ENCODE measurements at regions not wholly inside any gene's neighbourhood (a gene's known extent, or its start where the extent isn't known, plus 50 kb on each side); places are given as distances from the start of the nearest gene placed in this dataset.

GRCh38 chr13:53143757-53144339, 115.2 kb downstream of the OLFM4 start:
- no peak for DNase-seq (ENCODE audit: low read depth in 2 of 3, low spot score in 2 of 3)

GRCh38 chr13:53144826-53145225, 116.2 kb downstream of the OLFM4 start:
- DNase-seq (ENCODE audit: low read depth in 2 of 3, low spot score in 2 of 3): no peak

- DNase-seq (ENCODE audit: low read depth in 2 of 3, low spot score in 2 of 3): no peak
Measured at GRCh38 chr13:53150568-53150967, 122.0 kb downstream of the OLFM4 start.

- peak in 2 of 3 donors; percentile 73 to 86 for DNase-seq (ENCODE audit: low read depth in 2 of 3, low spot score in 2 of 3)
Measured at GRCh38 chr13:53151336-53152056, 122.9 kb downstream of the OLFM4 start.

- DNase-seq (ENCODE audit: low read depth in 2 of 3, low spot score in 2 of 3): no peak
Measured at GRCh38 chr13:53152057-53152421, 123.4 kb downstream of the OLFM4 start.

GRCh38 chr13:53158201-53158600, 129.6 kb downstream of the OLFM4 start:
- DNase-seq (ENCODE audit: low read depth in 2 of 3, low spot score in 2 of 3): no peak

- no peak for DNase-seq (ENCODE audit: low read depth in 2 of 3, low spot score in 2 of 3)
Measured at GRCh38 chr13:53159431-53159830, 130.8 kb downstream of the OLFM4 start.

GRCh38 chr13:53160211-53160610, 131.6 kb downstream of the OLFM4 start:
- no peak for DNase-seq (ENCODE audit: low read depth in 2 of 3, low spot score in 2 of 3)

- DNase-seq (ENCODE audit: low read depth in 2 of 3, low spot score in 2 of 3): no peak
Measured at GRCh38 chr13:53161251-53161650, 132.6 kb downstream of the OLFM4 start.

- no peak for DNase-seq (ENCODE audit: low read depth in 2 of 3, low spot score in 2 of 3)
Measured at GRCh38 chr13:53165261-53165660, 136.6 kb downstream of the OLFM4 start.

GRCh38 chr13:53167561-53167960, 138.9 kb downstream of the OLFM4 start:
- DNase-seq (ENCODE audit: low read depth in 2 of 3, low spot score in 2 of 3): no peak

GRCh38 chr13:53170910-53171309, 142.3 kb downstream of the OLFM4 start:
- no peak for DNase-seq (ENCODE audit: low read depth in 2 of 3, low spot score in 2 of 3)

GRCh38 chr13:53174545-53174944, 145.9 kb downstream of the OLFM4 start:
- no peak for DNase-seq (ENCODE audit: low read depth in 2 of 3, low spot score in 2 of 3)

GRCh38 chr13:53180684-53181083, 152.1 kb downstream of the OLFM4 start:
- no peak for DNase-seq (ENCODE audit: low read depth in 2 of 3, low spot score in 2 of 3)

GRCh38 chr13:53182724-53183123, 154.1 kb downstream of the OLFM4 start:
- no peak for DNase-seq (ENCODE audit: low read depth in 2 of 3, low spot score in 2 of 3)

GRCh38 chr13:53188120-53188519, 159.5 kb downstream of the OLFM4 start:
- no peak for DNase-seq (ENCODE audit: low read depth in 2 of 3, low spot score in 2 of 3)

GRCh38 chr13:53189162-53189561, 160.5 kb downstream of the OLFM4 start:
- no peak for DNase-seq (ENCODE audit: low read depth in 2 of 3, low spot score in 2 of 3)

- no peak for DNase-seq (ENCODE audit: low read depth in 2 of 3, low spot score in 2 of 3)
Measured at GRCh38 chr13:53191091-53191490, 162.5 kb downstream of the OLFM4 start.

- no peak for DNase-seq (ENCODE audit: low read depth in 2 of 3, low spot score in 2 of 3)
Measured at GRCh38 chr13:53197424-53197823, 168.8 kb downstream of the OLFM4 start.

GRCh38 chr13:53198017-53198416, 169.4 kb downstream of the OLFM4 start:
- no peak for DNase-seq (ENCODE audit: low read depth in 2 of 3, low spot score in 2 of 3)

GRCh38 chr13:53198736-53199135, 170.1 kb downstream of the OLFM4 start:
- no peak for DNase-seq (ENCODE audit: low read depth in 2 of 3, low spot score in 2 of 3)

GRCh38 chr13:53200075-53200474, 171.5 kb downstream of the OLFM4 start:
- no peak for DNase-seq (ENCODE audit: low read depth in 2 of 3, low spot score in 2 of 3)

Data from hematopoietic multipotent progenitor cell (in vitro differentiated cells).